Lung (tissue), 11 donors: ENCODE measurements at regions not wholly inside any gene's neighbourhood (a gene's known extent, or its start where the extent isn't known, plus 50 kb on each side); places are given as distances from the start of the nearest gene placed in this dataset.

Source experiments
- ATAC-seq: fragments of 200-7000 bp; cut with Tn5 transposase; one replicate; pipeline ENCODE4 v1.9.1; 2020; ENCODE audit warnings: moderate number of reproducible peaks; ENCODE audit not compliant: insufficient read depth, low FRiP score
- DNase-seq, 3 donors: peaks; one replicate each; pipeline ENCODE4 v3.0.0-alpha.2; 2013 to 2017
- H3K27ac ChIP-seq, 2 donors: one replicate each; pipeline ENCODE4 v1.5.1; 2013; ENCODE audit warnings: mild to moderate bottlenecking in 2 of 2, moderate library complexity in 2 of 2, control low read depth in 1 of 2, inconsistent platforms in 1 of 2, low read depth in 1 of 2, low read length in 1 of 2
- H3K27me3 ChIP-seq, 3 donors: one replicate each; pipeline ENCODE4 v1.5.1; 2013; ENCODE audit warnings: low read length in 2 of 3; ENCODE audit not compliant: control insufficient read depth in 3 of 3, insufficient read depth in 3 of 3
- H3K36me3 ChIP-seq, 4 donors: one replicate each; pipeline ENCODE4 v1.5.1; 2013; ENCODE audit warnings: low read length in 4 of 4, mild to moderate bottlenecking in 1 of 4, moderate library complexity in 1 of 4; ENCODE audit not compliant: control insufficient read depth in 4 of 4, insufficient read depth in 4 of 4
- H3K4me1 ChIP-seq, 5 donors: one replicate each; pipeline ENCODE4 v1.5.1; 2013; ENCODE audit warnings: low read length in 5 of 5, mild to moderate bottlenecking in 2 of 5, moderate library complexity in 1 of 5; ENCODE audit not compliant: control insufficient read depth in 5 of 5, insufficient read depth in 5 of 5
- H3K4me3 ChIP-seq: one replicate; pipeline ENCODE4 v1.5.1; 2013; ENCODE audit warnings: mild to moderate bottlenecking, control low read depth, moderate library complexity
- H3K9ac ChIP-seq, 2 donors: one replicate each; pipeline ENCODE4 v1.5.1; 2013; ENCODE audit warnings: low read length in 2 of 2, control low read depth in 1 of 2; ENCODE audit not compliant: insufficient read depth in 1 of 2
- H3K9me3 ChIP-seq, 4 donors: one replicate each; pipeline ENCODE4 v1.5.1; 2013; ENCODE audit warnings: low read length in 3 of 4, mild to moderate bottlenecking in 1 of 4, moderate library complexity in 1 of 4; ENCODE audit not compliant: control insufficient read depth in 4 of 4, insufficient read depth in 3 of 4
- CTCF ChIP-seq: IDR thresholded peaks from 2 replicates; pipeline ENCODE4 v1.5.1; 2012; ENCODE audit warnings: mild to moderate bottlenecking; ENCODE audit errors: control extremely low read depth, extremely low read depth
- WGBS, 2 donors: extraction: QIAGEN DNeasy Blood & Tissue Kit; methylation state at CpG; one replicate each; pipeline ENCODE4 v1.1.7; 2013; 5-methylcytosine and 5-hydroxymethylcytosine counted together
- donor health status: control.
- donor health status: control.
- donor health status: Bipolar disorder and iron deficiency.
- donor health status: healthy.
- donor health status: DM: yes; HTN: yes; CAD: no.

- H3K9ac ChIP-seq: no peak overlapping the region
- H3K4me3 ChIP-seq: no peak overlapping the region
- peaks cover 0 to 4% (median 0%) of the 10 kb centered on the region in 4 donors for H3K9me3 ChIP-seq
- WGBS, 2 donors: 97 to 100% methylated on average over 1 of the region's 1 CpG
- no peak for TF ChIP-seq CTCF
- no peaks in the 10 kb centered on the region for H3K27me3 ChIP-seq
- ATAC-seq (no peak), DNase-seq (no peak)
- peaks cover 0 to 5% (median 0%) of the 10 kb centered on the region in 5 donors for H3K4me1 ChIP-seq
- no peak overlapping the region for H3K27ac ChIP-seq
- H3K36me3 ChIP-seq: no peaks in the 10 kb centered on the region
Measured at GRCh38 chr5:143505934-143506333, 102.4 kb upstream of the NR3C1 start.

GRCh38 chr5:143505354-143505753, 101.9 kb upstream of the NR3C1 start:
- H3K4me1 ChIP-seq: peaks cover 0 to 5% (median 0%) of the 10 kb centered on the region in 5 donors
- H3K27ac ChIP-seq: no peak overlapping the region
- TF ChIP-seq CTCF: no peak
- no peak for ATAC-seq
- no peak overlapping the region for H3K9ac ChIP-seq
- no peaks in the 10 kb centered on the region for H3K27me3 ChIP-seq
- H3K36me3 ChIP-seq: no peaks in the 10 kb centered on the region
- peaks cover 0 to 4% (median 0%) of the 10 kb centered on the region in 4 donors for H3K9me3 ChIP-seq
- DNase-seq: no peak
- no peak overlapping the region for H3K4me3 ChIP-seq

- Histone ChIP-seq H3K36me3 (no peaks in the 10 kb centered on the region), H3K27me3 (no peaks in the 10 kb centered on the region), H3K4me3 (no peak overlapping the region), H3K4me1 (peaks cover 0 to 5% (median 2%) of the 10 kb centered on the region in 5 donors), H3K27ac (no peak overlapping the region), H3K9ac (no peak overlapping the region), H3K9me3 (peaks cover 0 to 4% (median 0%) of the 10 kb centered on the region in 4 donors)
- no peak for DNase-seq
- ATAC-seq: no peak
- 86% methylated on average over 7 of the region's 7 CpGs for WGBS, 2 donors
- no peak for TF ChIP-seq CTCF
Measured at GRCh38 chr5:143501310-143502044, 98.0 kb upstream of the NR3C1 start.
